Endothelial cell (in vitro differentiated cells): ENCODE measurements at regions not wholly inside any gene's neighbourhood (a gene's known extent, or its start where the extent isn't known, plus 50 kb on each side); places are given as distances from the start of the nearest gene placed in this dataset.

Experiments used
- DNase-seq: peaks from one replicate; pipeline ENCODE4 v3.0.0; 2021; ENCODE audit warnings: low spot score
- H3K27ac Mint-ChIP-seq: one replicate; pipeline ENCODE4 v1.8.0; 2021; ENCODE audit warnings: mixed read lengths, inconsistent platforms; ENCODE audit not compliant: unreplicated experiment
- H3K27me3 Mint-ChIP-seq: one replicate; pipeline ENCODE4 v1.8.0; 2021; ENCODE audit warnings: mild to moderate bottlenecking, moderate library complexity, mixed read lengths, inconsistent platforms; ENCODE audit not compliant: unreplicated experiment
- H3K36me3 Mint-ChIP-seq: one replicate; pipeline ENCODE4 v1.8.0; 2021; ENCODE audit warnings: mild to moderate bottlenecking, low read depth, mixed read lengths, inconsistent platforms; ENCODE audit not compliant: unreplicated experiment
- H3K4me1 Mint-ChIP-seq: one replicate; pipeline ENCODE4 v1.8.0; 2021; ENCODE audit warnings: mild to moderate bottlenecking, mixed read lengths, inconsistent platforms; ENCODE audit not compliant: unreplicated experiment
- H3K4me3 Mint-ChIP-seq: one replicate; pipeline ENCODE4 v1.8.0; 2021; ENCODE audit warnings: mild to moderate bottlenecking, mixed read lengths, inconsistent platforms; ENCODE audit not compliant: unreplicated experiment
- H3K9me3 Mint-ChIP-seq: one replicate; pipeline ENCODE4 v1.8.0; 2021; ENCODE audit warnings: mixed read lengths, inconsistent platforms; ENCODE audit not compliant: unreplicated experiment
- TF ChIP-seq, protein P1 (sequence below): fragments of 200-600 bp; sonication (generic); IDR thresholded peaks from one replicate; pipeline ENCODE4 v1.5.0; 2021; ENCODE audit warnings: antibody characterized with exemption; ENCODE audit not compliant: unreplicated experiment

DNA sequence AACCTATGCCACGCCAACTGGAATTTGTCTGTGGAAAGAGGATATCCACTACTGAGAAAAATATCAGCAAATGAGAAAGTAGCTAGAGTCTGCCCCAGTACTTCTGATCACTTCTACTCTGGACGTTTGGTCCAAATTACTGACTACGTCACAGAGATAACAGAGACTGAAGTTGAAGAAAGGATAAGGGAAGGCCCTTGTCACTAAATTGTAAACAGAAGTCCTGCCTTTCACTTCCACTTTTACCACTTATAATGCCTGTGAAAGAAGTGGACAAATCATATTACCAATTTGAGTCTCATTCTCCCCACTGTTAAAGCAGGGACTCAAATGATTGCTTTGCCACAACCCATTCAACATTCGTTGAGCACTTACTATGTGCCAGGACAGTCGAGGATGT is 173.9 kb upstream of the ERBB4 start:
- H3K27me3 Mint-ChIP-seq: no peaks in the 10 kb centered on the region
- H3K36me3 Mint-ChIP-seq: no peaks in the 10 kb centered on the region
- no peaks in the 10 kb centered on the region for H3K4me1 Mint-ChIP-seq
- TF ChIP-seq, protein P1, sequence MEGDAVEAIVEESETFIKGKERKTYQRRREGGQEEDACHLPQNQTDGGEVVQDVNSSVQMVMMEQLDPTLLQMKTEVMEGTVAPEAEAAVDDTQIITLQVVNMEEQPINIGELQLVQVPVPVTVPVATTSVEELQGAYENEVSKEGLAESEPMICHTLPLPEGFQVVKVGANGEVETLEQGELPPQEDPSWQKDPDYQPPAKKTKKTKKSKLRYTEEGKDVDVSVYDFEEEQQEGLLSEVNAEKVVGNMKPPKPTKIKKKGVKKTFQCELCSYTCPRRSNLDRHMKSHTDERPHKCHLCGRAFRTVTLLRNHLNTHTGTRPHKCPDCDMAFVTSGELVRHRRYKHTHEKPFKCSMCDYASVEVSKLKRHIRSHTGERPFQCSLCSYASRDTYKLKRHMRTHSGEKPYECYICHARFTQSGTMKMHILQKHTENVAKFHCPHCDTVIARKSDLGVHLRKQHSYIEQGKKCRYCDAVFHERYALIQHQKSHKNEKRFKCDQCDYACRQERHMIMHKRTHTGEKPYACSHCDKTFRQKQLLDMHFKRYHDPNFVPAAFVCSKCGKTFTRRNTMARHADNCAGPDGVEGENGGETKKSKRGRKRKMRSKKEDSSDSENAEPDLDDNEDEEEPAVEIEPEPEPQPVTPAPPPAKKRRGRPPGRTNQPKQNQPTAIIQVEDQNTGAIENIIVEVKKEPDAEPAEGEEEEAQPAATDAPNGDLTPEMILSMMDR: no peak
- no peaks in the 10 kb centered on the region for H3K9me3 Mint-ChIP-seq
- DNase-seq: no peak
- no peak overlapping the region for H3K27ac Mint-ChIP-seq
- H3K4me3 Mint-ChIP-seq: no peak overlapping the region

DNA sequence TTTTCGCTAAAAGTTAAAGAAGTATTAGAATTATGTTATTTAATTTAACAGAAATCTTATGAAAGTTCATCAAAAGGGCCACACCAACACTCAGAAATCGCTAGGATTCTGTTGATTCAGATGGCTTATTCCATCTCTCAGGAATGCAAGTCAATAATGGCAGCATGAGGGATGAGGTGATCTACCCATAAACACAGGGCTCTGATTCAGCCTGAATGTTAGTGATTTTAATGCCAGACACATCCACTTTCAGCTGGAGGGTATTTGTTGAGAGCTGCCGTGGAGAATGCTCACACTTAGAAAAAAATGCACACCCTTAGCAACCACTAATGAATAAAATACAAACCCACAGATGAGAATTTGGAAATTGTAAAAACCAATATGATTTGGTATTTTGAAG is 173.3 kb upstream of the ERBB4 start:
- H3K4me3 Mint-ChIP-seq: no peak overlapping the region
- H3K27me3 Mint-ChIP-seq: no peaks in the 10 kb centered on the region
- no peaks in the 10 kb centered on the region for H3K4me1 Mint-ChIP-seq
- H3K9me3 Mint-ChIP-seq: no peaks in the 10 kb centered on the region
- TF ChIP-seq, protein P1: no peak
- DNase-seq: no peak
- no peaks in the 10 kb centered on the region for H3K36me3 Mint-ChIP-seq
- no peak overlapping the region for H3K27ac Mint-ChIP-seq

DNA sequence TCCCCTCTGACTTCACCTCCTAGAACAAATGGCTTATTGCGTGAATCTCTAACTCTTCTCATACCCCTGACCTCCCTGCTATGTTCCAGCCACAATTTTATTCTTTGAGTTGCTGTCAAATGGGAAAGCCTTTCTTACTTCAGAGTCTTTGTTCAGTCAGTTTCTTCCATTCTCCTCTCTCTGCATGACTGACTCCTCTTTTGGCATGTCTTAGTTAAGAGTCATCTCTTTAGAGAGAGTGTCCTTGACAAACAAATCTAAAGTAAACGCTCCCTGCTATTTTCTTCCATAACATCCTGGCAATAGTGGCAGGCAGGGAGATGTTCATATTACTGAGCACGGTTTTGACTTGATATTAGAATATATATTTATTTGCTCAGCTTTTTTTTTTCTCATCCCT is 170.7 kb upstream of the ERBB4 start:
- Mint-ChIP-seq H3K36me3 (no peaks in the 10 kb centered on the region), H3K27me3 (no peaks in the 10 kb centered on the region), H3K4me1 (no peaks in the 10 kb centered on the region), H3K9me3 (no peaks in the 10 kb centered on the region), H3K4me3 (no peak overlapping the region), H3K27ac (no peak overlapping the region)
- TF ChIP-seq, protein P1: no peak
- no peak for DNase-seq

DNA sequence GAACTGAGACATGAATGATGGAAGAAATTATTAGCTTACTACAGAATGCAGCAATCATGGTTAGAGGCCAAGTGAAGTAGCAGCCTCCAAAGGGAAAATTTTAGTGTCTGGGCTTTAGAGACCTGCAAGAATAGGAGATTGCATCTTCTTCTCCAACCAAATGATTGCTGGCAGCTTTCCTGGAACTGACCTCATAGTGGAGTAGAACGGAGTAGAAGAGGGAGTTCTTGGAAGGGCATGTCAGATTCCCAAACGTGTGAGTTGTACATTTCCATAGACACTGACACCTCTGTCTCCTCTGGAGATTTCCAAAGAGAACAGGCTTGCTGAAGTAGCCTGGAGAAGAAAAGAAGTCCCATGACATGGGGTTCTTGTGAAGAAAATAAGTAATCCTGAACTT is 169.8 kb upstream of the ERBB4 start:
- DNase-seq: no peak
- H3K27ac Mint-ChIP-seq: no peak overlapping the region
- H3K4me3 Mint-ChIP-seq: no peak overlapping the region
- no peaks in the 10 kb centered on the region for H3K9me3 Mint-ChIP-seq
- TF ChIP-seq, protein P1: no peak
- H3K4me1 Mint-ChIP-seq: no peaks in the 10 kb centered on the region
- H3K36me3 Mint-ChIP-seq: no peaks in the 10 kb centered on the region
- H3K27me3 Mint-ChIP-seq: no peaks in the 10 kb centered on the region

DNA sequence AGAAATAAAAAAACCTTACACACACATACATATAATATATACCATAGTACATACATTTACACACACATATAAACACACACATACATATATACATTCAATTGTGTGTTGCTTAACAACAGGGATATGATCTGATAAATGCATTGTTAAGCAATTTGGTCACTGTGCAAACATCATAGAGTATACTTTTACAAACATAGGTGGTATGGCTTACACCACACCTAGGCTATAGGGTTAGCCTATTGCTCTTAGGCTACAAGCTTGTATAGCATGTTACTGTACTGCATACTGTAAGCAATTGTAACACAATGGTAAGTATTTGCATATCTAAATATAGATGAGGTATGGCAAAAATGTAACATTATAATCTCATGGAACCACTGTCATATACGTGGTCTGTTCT is 156.8 kb upstream of the ERBB4 start:
- no peaks in the 10 kb centered on the region for H3K36me3 Mint-ChIP-seq
- DNase-seq: no peak
- no peak overlapping the region for H3K27ac Mint-ChIP-seq
- peaks cover 1% of the 10 kb centered on the region for H3K27me3 Mint-ChIP-seq
- H3K4me1 Mint-ChIP-seq: no peaks in the 10 kb centered on the region
- no peaks in the 10 kb centered on the region for H3K9me3 Mint-ChIP-seq
- TF ChIP-seq, protein P1: no peak
- no peak overlapping the region for H3K4me3 Mint-ChIP-seq
